K562 (cell line): ENCODE measurements at regions not wholly inside any gene's neighbourhood (a gene's known extent, or its start where the extent isn't known, plus 50 kb on each side); places are given as distances from the start of the nearest gene placed in this dataset.

Experiments used
- CEBPZ ChIP-seq: fragments of 150-350 bp; IDR thresholded peaks from 2 replicates; pipeline ENCODE4 v1.6.1; 2014; ENCODE audit warnings: low read depth, mild to moderate bottlenecking, low read length, borderline replicate concordance
- JUN ChIP-seq, 2 experiments: sonication (generic) in 1 of 2; formaldehyde crosslinking in 1 of 2; IDR thresholded peaks; 2 replicates each; pipeline versions ENCODE4 v1.6.1 to v1.8.0; 2012 to 2022; ENCODE audit warnings: borderline replicate concordance in 2 of 2, mild to moderate bottlenecking in 2 of 2, improper control_type of control experiment in 1 of 2, low read depth in 1 of 2, low read length in 1 of 2, missing genetic modification reagents in 1 of 2
- MITF ChIP-seq: IDR thresholded peaks from 2 replicates; pipeline ENCODE4 v1.6.1; 2014; ENCODE audit warnings: antibody characterized with exemption
- ZKSCAN8 ChIP-seq: fragments of 200-800 bp; sonication (Bioruptor generic); IDR thresholded peaks from 2 replicates; pipeline ENCODE4 v1.6.1; 2016; ENCODE audit warnings: missing genetic modification characterization, missing compliant biosample characterization

GRCh38 chr10:131569851-131570715, 258.6 kb upstream of the TCERG1L start:
- TF ChIP-seq MITF (no peak), CEBPZ (no peak), ZKSCAN8 (CRISPR knock-in tag) (no peak), JUN (IDR thresholded peaks at IDR 0.05; ENCODE audit: borderline replicate concordance, low read depth, low read length) (no peak), JUN (CRISPR knock-in tag; IDR thresholded peaks at IDR 0.05; ENCODE audit: borderline replicate concordance) (no peak)
